ENCODE measurements at regions not wholly inside any gene's neighbourhood (a gene's known extent, or its start where the extent isn't known, plus 50 kb on each side); places are given as distances from the start of the nearest gene placed in this dataset.

DNA sequence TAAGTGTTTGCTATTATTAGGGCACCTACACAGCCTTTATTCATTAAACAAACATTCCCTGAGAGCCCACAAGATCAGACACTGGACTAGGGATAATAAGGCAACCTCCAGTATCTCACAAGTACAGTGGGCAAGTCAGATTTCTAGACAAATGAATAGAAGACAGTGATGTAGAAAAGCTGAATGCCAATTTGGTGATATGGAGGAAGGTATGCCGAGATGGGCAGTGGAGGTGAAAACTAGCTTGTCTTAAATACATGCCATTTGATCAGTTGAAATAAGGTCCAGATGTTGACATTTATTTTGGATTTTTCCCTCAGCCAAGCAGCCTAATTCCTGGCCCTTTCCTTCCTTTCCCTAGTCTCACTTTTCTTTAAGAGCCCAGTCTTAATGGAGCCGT, 130.3 kb downstream of the RXFP2 start:
- no peaks in the 10 kb centered on the region for H3K9me3 Mint-ChIP-seq
- H3K4me1 Mint-ChIP-seq, result peaks cover 3% of the 10 kb centered on the region
- no peak overlapping the region for H3K27ac ChIP-seq
- H2AFZ ChIP-seq (replicated peaks), result no peak overlapping the region
- no peaks in the 10 kb centered on the region for H4K20me1 ChIP-seq (ENCODE audit: low read depth)
- no peaks in the 10 kb centered on the region for H3F3A ChIP-seq (ENCODE audit: low read depth)
- H3K9ac ChIP-seq, result no peak overlapping the region
- no peak overlapping the region for H3K4me2 ChIP-seq
- H3K36me3 Mint-ChIP-seq, result no peaks in the 10 kb centered on the region
- H3K36me3 ChIP-seq, result no peaks in the 10 kb centered on the region
- H3K27ac Mint-ChIP-seq, result no peak overlapping the region
- H3K4me1 ChIP-seq, result no peaks in the 10 kb centered on the region
- TF ChIP-seq EZH2 (IDR thresholded peaks at IDR 0.05) (no peak), EZH2phosphoT487 (IDR thresholded peaks at IDR 0.05) (no peak)
- TF ChIP-seq, protein P1, sequence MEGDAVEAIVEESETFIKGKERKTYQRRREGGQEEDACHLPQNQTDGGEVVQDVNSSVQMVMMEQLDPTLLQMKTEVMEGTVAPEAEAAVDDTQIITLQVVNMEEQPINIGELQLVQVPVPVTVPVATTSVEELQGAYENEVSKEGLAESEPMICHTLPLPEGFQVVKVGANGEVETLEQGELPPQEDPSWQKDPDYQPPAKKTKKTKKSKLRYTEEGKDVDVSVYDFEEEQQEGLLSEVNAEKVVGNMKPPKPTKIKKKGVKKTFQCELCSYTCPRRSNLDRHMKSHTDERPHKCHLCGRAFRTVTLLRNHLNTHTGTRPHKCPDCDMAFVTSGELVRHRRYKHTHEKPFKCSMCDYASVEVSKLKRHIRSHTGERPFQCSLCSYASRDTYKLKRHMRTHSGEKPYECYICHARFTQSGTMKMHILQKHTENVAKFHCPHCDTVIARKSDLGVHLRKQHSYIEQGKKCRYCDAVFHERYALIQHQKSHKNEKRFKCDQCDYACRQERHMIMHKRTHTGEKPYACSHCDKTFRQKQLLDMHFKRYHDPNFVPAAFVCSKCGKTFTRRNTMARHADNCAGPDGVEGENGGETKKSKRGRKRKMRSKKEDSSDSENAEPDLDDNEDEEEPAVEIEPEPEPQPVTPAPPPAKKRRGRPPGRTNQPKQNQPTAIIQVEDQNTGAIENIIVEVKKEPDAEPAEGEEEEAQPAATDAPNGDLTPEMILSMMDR (IDR thresholded peaks at IDR 0.05), result no peak
- H3K4me3 ChIP-seq, result no peak overlapping the region
- no peaks in the 10 kb centered on the region for H3K9me3 ChIP-seq (ENCODE audit: low read depth)
- peaks cover 2% of the 10 kb centered on the region for H3K27me3 Mint-ChIP-seq (ENCODE audit: insufficient read depth, low read depth)
- H3K27me3 ChIP-seq, result no peaks in the 10 kb centered on the region
- DNase-seq (ENCODE audit: low spot score), result no peak
- H3K79me2 ChIP-seq (ENCODE audit: low read depth), result no peaks in the 10 kb centered on the region
- H3K4me3 Mint-ChIP-seq, result no peak overlapping the region

DNA sequence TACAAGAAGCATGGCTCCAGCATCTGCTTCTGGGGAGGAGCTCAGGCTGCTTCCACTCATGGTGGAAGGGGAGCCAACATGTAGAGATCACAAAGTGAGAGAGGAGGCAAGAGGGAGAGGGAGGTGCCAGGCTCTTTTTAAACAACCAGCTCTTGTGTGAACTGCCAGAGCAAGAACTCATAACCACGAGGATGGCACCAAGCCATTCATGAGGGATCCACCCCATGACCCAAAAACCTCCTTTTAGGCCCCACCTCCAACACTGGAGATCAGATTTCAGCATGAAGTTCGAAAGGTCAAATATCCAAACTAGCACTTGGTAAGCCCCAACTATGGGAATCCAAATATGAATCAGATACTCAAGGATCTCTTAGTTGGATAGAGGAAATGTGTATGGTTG, 131.2 kb downstream of the RXFP2 start:
- Histone ChIP-seq H3K4me2 (no peak overlapping the region), H3K79me2 (ENCODE audit: low read depth) (no peaks in the 10 kb centered on the region), H3K36me3 (no peaks in the 10 kb centered on the region), H4K20me1 (ENCODE audit: low read depth) (no peaks in the 10 kb centered on the region), H2AFZ (replicated peaks) (no peak overlapping the region), H3K4me1 (no peaks in the 10 kb centered on the region), H3K4me3 (no peak overlapping the region), H3K9ac (no peak overlapping the region), H3K27me3 (no peaks in the 10 kb centered on the region), H3K9me3 (ENCODE audit: low read depth) (no peaks in the 10 kb centered on the region), H3K27ac (no peak overlapping the region), H3F3A (ENCODE audit: low read depth) (no peaks in the 10 kb centered on the region)
- Mint-ChIP-seq H3K4me1 (peaks cover 3% of the 10 kb centered on the region), H3K27me3 (ENCODE audit: insufficient read depth, low read depth) (no peaks in the 10 kb centered on the region), H3K27ac (no peak overlapping the region), H3K9me3 (no peaks in the 10 kb centered on the region), H3K4me3 (no peak overlapping the region), H3K36me3 (no peaks in the 10 kb centered on the region)
- TF ChIP-seq EZH2 (IDR thresholded peaks at IDR 0.05) (no peak), EZH2phosphoT487 (IDR thresholded peaks at IDR 0.05) (no peak)
- TF ChIP-seq, protein P1 (IDR thresholded peaks at IDR 0.05), result no peak
- no peak for DNase-seq (ENCODE audit: low spot score)

DNA sequence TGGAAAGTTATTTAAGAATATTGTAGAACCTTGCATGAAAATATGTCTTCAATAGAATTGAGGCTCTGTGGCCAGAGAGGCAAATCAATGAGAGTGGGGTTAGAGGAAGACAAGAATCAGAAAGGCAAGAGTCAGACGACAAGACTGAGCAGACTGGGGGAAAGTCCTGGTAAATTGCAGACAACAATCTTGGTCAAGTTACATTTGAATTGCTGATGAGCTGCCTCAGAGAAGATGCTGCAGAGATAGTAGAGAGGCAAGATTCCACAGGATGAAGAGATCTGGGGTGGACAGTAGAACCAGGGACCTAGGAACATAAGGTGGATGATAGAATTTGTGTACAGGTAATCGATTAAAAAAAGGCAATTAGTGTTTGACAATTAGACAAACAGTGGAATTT, 133.8 kb downstream of the RXFP2 start:
- TF ChIP-seq, protein P1 (IDR thresholded peaks at IDR 0.05), result no peak
- TF ChIP-seq EZH2phosphoT487 (IDR thresholded peaks at IDR 0.05) (no peak), EZH2 (IDR thresholded peaks at IDR 0.05) (no peak)
- no peak overlapping the region for H3K4me3 ChIP-seq
- H3K27ac Mint-ChIP-seq, result no peak overlapping the region

More for the DNA sequence above, 133.8 kb downstream of the RXFP2 start:
- Histone ChIP-seq H3K27me3 (no peaks in the 10 kb centered on the region), H3K36me3 (no peaks in the 10 kb centered on the region), H4K20me1 (ENCODE audit: low read depth) (no peaks in the 10 kb centered on the region), H3F3A (ENCODE audit: low read depth) (no peaks in the 10 kb centered on the region), H3K4me2 (no peak overlapping the region), H2AFZ (replicated peaks) (no peak overlapping the region), H3K9me3 (ENCODE audit: low read depth) (no peaks in the 10 kb centered on the region), H3K79me2 (ENCODE audit: low read depth) (no peaks in the 10 kb centered on the region), H3K9ac (no peak overlapping the region), H3K27ac (no peak overlapping the region), H3K4me1 (no peaks in the 10 kb centered on the region)
- no peak for DNase-seq (ENCODE audit: low spot score)
- peaks cover 3% of the 10 kb centered on the region for H3K4me1 Mint-ChIP-seq
- no peaks in the 10 kb centered on the region for H3K9me3 Mint-ChIP-seq
- no peak overlapping the region for H3K4me3 Mint-ChIP-seq
- no peaks in the 10 kb centered on the region for H3K36me3 Mint-ChIP-seq
- no peaks in the 10 kb centered on the region for H3K27me3 Mint-ChIP-seq (ENCODE audit: insufficient read depth, low read depth)
